ENCODE measurements at regions not wholly inside any gene's neighbourhood (a gene's known extent, or its start where the extent isn't known, plus 50 kb on each side); places are given as distances from the start of the nearest gene placed in this dataset.

DNA sequence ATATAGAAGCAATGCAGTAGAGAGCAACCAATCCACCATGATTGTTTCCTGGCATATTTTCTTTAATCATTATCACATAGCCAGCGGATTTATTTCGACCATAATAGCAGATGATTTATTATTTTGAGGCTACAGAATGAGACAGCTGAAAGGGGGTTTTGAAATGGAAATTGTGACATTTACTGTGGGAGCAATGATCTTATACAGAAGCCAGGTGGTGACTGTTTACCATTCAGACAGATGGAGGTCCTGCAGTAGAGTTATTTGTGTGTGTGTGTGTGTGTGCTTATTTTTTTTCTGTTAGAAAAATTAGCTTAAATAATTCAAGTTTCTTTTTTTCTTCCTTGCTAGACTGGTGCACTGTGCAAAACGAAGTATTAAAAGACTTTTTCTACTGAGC is 1784.5 kb downstream of the MRPL39 start:
- Histone ChIP-seq H3K9ac (ENCODE audit: low read length) (no peak overlapping the region), H3K4me2 (ENCODE audit: low read length) (no peak overlapping the region), H3F3A (ENCODE audit: insufficient read depth, low read length, poor library complexity, severe bottlenecking) (no peaks in the 10 kb centered on the region), H3K36me3 (ENCODE audit: insufficient read depth, low read length) (no peaks in the 10 kb centered on the region), H3K27me3 (ENCODE audit: insufficient read depth, low read depth, low read length) (no peaks in the 10 kb centered on the region), H3K9me3 (ENCODE audit: low read length) (no peaks in the 10 kb centered on the region), H3K4me3 (ENCODE audit: low read length) (no peak overlapping the region), H3K27ac (ENCODE audit: low read length) (no peak overlapping the region), H3K79me2 (replicated peaks; ENCODE audit: insufficient read depth, low read length) (no peaks in the 10 kb centered on the region), H4K20me1 (ENCODE audit: insufficient read depth) (no peaks in the 10 kb centered on the region), H2AFZ (ENCODE audit: low read depth, low read length) (no peak overlapping the region), H3K9me2 (ENCODE audit: insufficient read depth, low read length) (no peaks in the 10 kb centered on the region)
- TF ChIP-seq SMC3 (conservative IDR thresholded peaks at IDR 0.05; ENCODE audit: poor library complexity) (no peak), RAD21 (conservative IDR thresholded peaks at IDR 0.05) (no peak), POLR2AphosphoS5 (IDR thresholded peaks at IDR 0.05) (no peak), CTCF (IDR thresholded peaks at IDR 0.05; ENCODE audit: poor library complexity, severe bottlenecking) (no peak), EZH2 (IDR thresholded peaks at IDR 0.05; ENCODE audit: borderline replicate concordance, insufficient read depth, low read length, poor library complexity, severe bottlenecking) (no peak), TAF1 (IDR thresholded peaks at IDR 0.05; ENCODE audit: low read depth) (no peak), MXI1 (conservative IDR thresholded peaks at IDR 0.05; ENCODE audit: poor library complexity, severe bottlenecking) (no peak), EP300 (conservative IDR thresholded peaks at IDR 0.05; ENCODE audit: poor library complexity, severe bottlenecking) (no peak)
- TF ChIP-seq, protein P1, sequence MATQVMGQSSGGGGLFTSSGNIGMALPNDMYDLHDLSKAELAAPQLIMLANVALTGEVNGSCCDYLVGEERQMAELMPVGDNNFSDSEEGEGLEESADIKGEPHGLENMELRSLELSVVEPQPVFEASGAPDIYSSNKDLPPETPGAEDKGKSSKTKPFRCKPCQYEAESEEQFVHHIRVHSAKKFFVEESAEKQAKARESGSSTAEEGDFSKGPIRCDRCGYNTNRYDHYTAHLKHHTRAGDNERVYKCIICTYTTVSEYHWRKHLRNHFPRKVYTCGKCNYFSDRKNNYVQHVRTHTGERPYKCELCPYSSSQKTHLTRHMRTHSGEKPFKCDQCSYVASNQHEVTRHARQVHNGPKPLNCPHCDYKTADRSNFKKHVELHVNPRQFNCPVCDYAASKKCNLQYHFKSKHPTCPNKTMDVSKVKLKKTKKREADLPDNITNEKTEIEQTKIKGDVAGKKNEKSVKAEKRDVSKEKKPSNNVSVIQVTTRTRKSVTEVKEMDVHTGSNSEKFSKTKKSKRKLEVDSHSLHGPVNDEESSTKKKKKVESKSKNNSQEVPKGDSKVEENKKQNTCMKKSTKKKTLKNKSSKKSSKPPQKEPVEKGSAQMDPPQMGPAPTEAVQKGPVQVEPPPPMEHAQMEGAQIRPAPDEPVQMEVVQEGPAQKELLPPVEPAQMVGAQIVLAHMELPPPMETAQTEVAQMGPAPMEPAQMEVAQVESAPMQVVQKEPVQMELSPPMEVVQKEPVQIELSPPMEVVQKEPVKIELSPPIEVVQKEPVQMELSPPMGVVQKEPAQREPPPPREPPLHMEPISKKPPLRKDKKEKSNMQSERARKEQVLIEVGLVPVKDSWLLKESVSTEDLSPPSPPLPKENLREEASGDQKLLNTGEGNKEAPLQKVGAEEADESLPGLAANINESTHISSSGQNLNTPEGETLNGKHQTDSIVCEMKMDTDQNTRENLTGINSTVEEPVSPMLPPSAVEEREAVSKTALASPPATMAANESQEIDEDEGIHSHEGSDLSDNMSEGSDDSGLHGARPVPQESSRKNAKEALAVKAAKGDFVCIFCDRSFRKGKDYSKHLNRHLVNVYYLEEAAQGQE (IDR thresholded peaks at IDR 0.05; ENCODE audit: borderline replicate concordance), result no peak

DNA sequence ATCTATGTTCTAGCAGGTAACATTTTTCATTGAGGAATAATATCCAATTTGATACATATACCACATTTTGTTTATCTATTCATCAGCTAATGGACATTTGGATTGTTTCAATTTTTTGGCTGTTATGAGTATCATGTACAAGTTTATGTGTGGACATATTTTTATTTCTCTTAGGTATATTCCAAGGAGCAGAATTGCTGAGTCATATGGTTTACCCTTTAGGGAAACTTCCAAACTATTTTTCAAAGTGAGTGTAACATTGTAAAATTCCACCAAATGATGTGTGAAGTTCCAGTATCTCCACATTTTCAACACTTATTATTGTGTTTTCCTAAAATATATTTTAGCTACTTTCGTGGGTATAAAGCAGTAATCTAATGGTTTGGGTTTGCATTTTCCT is 1789.9 kb downstream of the MRPL39 start:
- no peaks in the 10 kb centered on the region for H3K9me2 ChIP-seq (ENCODE audit: insufficient read depth, low read length)
- H3K36me3 ChIP-seq (ENCODE audit: insufficient read depth, low read length), result no peaks in the 10 kb centered on the region
- no peak overlapping the region for H3K4me3 ChIP-seq (ENCODE audit: low read length)
- H3K9ac ChIP-seq (ENCODE audit: low read length), result no peak overlapping the region
- TF ChIP-seq EP300 (conservative IDR thresholded peaks at IDR 0.05; ENCODE audit: poor library complexity, severe bottlenecking), result no peak
- TF ChIP-seq CTCF (IDR thresholded peaks at IDR 0.05; ENCODE audit: poor library complexity, severe bottlenecking), result no peak
- TF ChIP-seq POLR2AphosphoS5 (IDR thresholded peaks at IDR 0.05), result no peak
- TF ChIP-seq SMC3 (conservative IDR thresholded peaks at IDR 0.05; ENCODE audit: poor library complexity), result no peak
- TF ChIP-seq MXI1 (conservative IDR thresholded peaks at IDR 0.05; ENCODE audit: poor library complexity, severe bottlenecking), result no peak
- TF ChIP-seq, protein P1 (IDR thresholded peaks at IDR 0.05; ENCODE audit: borderline replicate concordance), result no peak
- TF ChIP-seq EZH2 (IDR thresholded peaks at IDR 0.05; ENCODE audit: borderline replicate concordance, insufficient read depth, low read length, poor library complexity, severe bottlenecking), result no peak
- TF ChIP-seq RAD21 (conservative IDR thresholded peaks at IDR 0.05), result no peak
- no peak for TF ChIP-seq TAF1 (IDR thresholded peaks at IDR 0.05; ENCODE audit: low read depth)
- no peak overlapping the region for H3K4me2 ChIP-seq (ENCODE audit: low read length)
- H4K20me1 ChIP-seq (ENCODE audit: insufficient read depth), result no peaks in the 10 kb centered on the region
- H3K27me3 ChIP-seq (ENCODE audit: insufficient read depth, low read depth, low read length), result no peaks in the 10 kb centered on the region
- no peak overlapping the region for H3K27ac ChIP-seq (ENCODE audit: low read length)
- no peaks in the 10 kb centered on the region for H3K9me3 ChIP-seq (ENCODE audit: low read length)
- no peaks in the 10 kb centered on the region for H3F3A ChIP-seq (ENCODE audit: insufficient read depth, low read length, poor library complexity, severe bottlenecking)
- H2AFZ ChIP-seq (ENCODE audit: low read depth, low read length), result no peak overlapping the region
- no peaks in the 10 kb centered on the region for H3K79me2 ChIP-seq (replicated peaks; ENCODE audit: insufficient read depth, low read length)

All from neural cell (in vitro differentiated cells).